Chondrocyte (in vitro differentiated cells): ENCODE measurements at regions not wholly inside any gene's neighbourhood (a gene's known extent, or its start where the extent isn't known, plus 50 kb on each side); places are given as distances from the start of the nearest gene placed in this dataset.

Experiments
- DNase-seq: peaks from one replicate; pipeline ENCODE4 v3.0.0; 2021; ENCODE audit warnings: mixed read lengths, low spot score
- H3K27ac Mint-ChIP-seq: one replicate; pipeline ENCODE4 v1.8.0; 2021; ENCODE audit warnings: mild to moderate bottlenecking, moderate library complexity, mixed read lengths; ENCODE audit not compliant: unreplicated experiment
- H3K27me3 Mint-ChIP-seq: 2 replicates; pipeline ENCODE4 v1.8.0; 2021; ENCODE audit warnings: low read depth, mixed read lengths
- H3K36me3 Mint-ChIP-seq: 2 replicates; pipeline ENCODE4 v1.8.0; 2021; ENCODE audit warnings: low read depth, mixed read lengths
- H3K4me1 Mint-ChIP-seq: 2 replicates; pipeline ENCODE4 v1.8.0; 2021; ENCODE audit warnings: low read depth, mild to moderate bottlenecking, mixed read lengths
- H3K4me3 Mint-ChIP-seq: one replicate; pipeline ENCODE4 v1.8.0; 2021; ENCODE audit warnings: mild to moderate bottlenecking, moderate library complexity, mixed read lengths; ENCODE audit not compliant: unreplicated experiment
- H3K9me3 Mint-ChIP-seq: 2 replicates; pipeline ENCODE4 v1.8.0; 2021; ENCODE audit warnings: low read depth, mixed read lengths
- CTCF ChIP-seq: fragments of 200-600 bp; sonication (generic); IDR thresholded peaks from 2 replicates; pipeline ENCODE4 v1.5.0; 2021; ENCODE audit warnings: antibody characterized with exemption, mild to moderate bottlenecking, moderate library complexity

GRCh38 chr5:152811988-152812387 lies 406.9 kb upstream of the NMUR2 start:
- no peaks in the 10 kb centered on the region for H3K4me1 Mint-ChIP-seq
- H3K36me3 Mint-ChIP-seq = no peaks in the 10 kb centered on the region
- H3K9me3 Mint-ChIP-seq = peaks cover 8% of the 10 kb centered on the region
- H3K4me3 Mint-ChIP-seq = no peak overlapping the region
- TF ChIP-seq CTCF = no peak
- DNase-seq = no peak
- H3K27me3 Mint-ChIP-seq = no peaks in the 10 kb centered on the region
- H3K27ac Mint-ChIP-seq = no peak overlapping the region

DNA sequence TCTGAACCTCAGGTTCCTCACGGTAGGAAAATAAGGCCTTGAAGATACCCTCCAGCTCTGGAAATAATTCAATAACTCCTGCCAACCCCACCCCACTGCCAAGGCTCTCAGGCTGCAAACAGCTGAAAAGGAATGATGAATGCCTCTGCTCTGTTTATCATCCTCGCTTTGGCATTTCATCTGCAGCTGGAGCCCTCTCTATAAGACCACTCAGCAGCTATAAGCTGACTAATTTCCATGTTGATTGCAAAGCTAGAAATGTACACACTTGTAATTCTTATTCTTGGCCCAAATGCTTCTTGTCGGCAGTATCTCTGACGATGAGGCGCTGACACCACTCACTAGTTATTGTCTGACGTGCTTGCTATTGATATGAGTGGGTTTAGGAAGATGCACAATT lies 408.4 kb upstream of the NMUR2 start:
- H3K36me3 Mint-ChIP-seq = no peaks in the 10 kb centered on the region

GRCh38 chr5:152819891-152820290 lies 414.8 kb upstream of the NMUR2 start:
- Mint-ChIP-seq H3K27ac (no peak overlapping the region), H3K27me3 (no peaks in the 10 kb centered on the region), H3K36me3 (no peaks in the 10 kb centered on the region), H3K4me1 (no peaks in the 10 kb centered on the region), H3K9me3 (peaks cover 3% of the 10 kb centered on the region), H3K4me3 (no peak overlapping the region)
- DNase-seq = no peak
- no peak for TF ChIP-seq CTCF

More for the DNA sequence above, 408.4 kb upstream of the NMUR2 start:
- Mint-ChIP-seq H3K27ac (no peak overlapping the region), H3K4me1 (no peaks in the 10 kb centered on the region), H3K9me3 (peaks cover 8% of the 10 kb centered on the region), H3K4me3 (no peak overlapping the region), H3K27me3 (no peaks in the 10 kb centered on the region)
- no peak for TF ChIP-seq CTCF
- DNase-seq = no peak

DNA sequence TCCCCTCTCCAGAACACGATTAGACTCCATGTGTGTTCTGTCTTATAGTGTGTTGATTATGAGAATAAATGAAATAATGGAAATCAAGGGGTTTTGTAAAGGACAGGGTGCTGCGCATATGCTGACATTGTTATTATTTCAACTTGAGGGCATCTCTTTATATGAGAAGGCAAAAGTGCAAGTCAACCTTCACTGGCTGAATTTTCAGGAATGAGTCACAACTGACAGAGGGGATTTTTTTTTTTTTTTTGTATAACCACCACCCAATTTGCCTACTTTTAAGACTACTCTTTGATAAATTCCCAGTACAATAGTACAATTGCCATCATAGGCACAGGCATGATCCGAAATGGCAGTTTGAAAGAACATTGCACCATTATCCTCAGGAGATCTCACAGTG lies 419.2 kb upstream of the NMUR2 start:
- Mint-ChIP-seq H3K4me3 (no peak overlapping the region), H3K9me3 (peaks cover 6% of the 10 kb centered on the region), H3K27me3 (peaks cover 4% of the 10 kb centered on the region), H3K36me3 (no peaks in the 10 kb centered on the region), H3K4me1 (no peaks in the 10 kb centered on the region), H3K27ac (no peak overlapping the region)
- no peak for TF ChIP-seq CTCF
- no peak for DNase-seq

DNA sequence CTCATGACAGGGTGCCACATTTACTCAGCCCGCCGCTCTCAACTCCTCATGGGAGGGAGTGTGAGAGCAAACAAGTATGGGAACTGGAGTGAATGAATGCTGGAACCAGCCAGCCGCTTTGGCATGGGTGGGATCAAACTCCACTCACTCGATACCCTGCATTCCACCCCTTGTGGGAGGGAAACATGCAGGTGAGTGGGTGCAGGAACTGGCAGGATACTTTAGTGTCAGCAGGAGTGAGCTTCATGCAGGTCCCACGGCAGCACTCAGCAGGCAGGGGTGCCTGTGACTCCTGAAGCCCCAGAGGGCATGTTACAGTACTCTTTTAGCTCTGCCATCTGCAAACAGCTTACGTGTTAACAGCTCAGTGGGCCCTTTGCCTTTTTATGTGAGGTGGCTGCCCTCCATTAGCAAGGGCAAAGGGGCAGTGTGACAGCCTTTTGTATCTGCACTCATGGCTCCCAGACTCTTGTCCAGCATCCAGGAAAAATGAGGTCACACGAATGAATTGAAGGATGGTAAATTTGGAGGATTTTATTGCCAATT lies 433.2 kb upstream of the NMUR2 start:
- no peak overlapping the region for H3K4me3 Mint-ChIP-seq
- H3K27ac Mint-ChIP-seq = no peak overlapping the region
- no peaks in the 10 kb centered on the region for H3K9me3 Mint-ChIP-seq
- no peak for DNase-seq
- H3K27me3 Mint-ChIP-seq = peaks cover 2% of the 10 kb centered on the region
- no peaks in the 10 kb centered on the region for H3K36me3 Mint-ChIP-seq
- H3K4me1 Mint-ChIP-seq = no peaks in the 10 kb centered on the region
- no peak for TF ChIP-seq CTCF
